Astrocyte of the cerebellum (primary cell): ENCODE measurements at regions not wholly inside any gene's neighbourhood (a gene's known extent, or its start where the extent isn't known, plus 50 kb on each side); places are given as distances from the start of the nearest gene placed in this dataset.

ENCODE experiments used
- DNase-seq: peaks from one replicate; pipeline ENCODE4 v3.0.0-alpha.2; 2011; ENCODE audit warnings: low read depth
- H3K4me3 ChIP-seq: 2 replicates; pipeline ENCODE4 v1.5.1; 2011; ENCODE audit warnings: mild to moderate bottlenecking, low read depth, low read length, moderate library complexity
- in situ Hi-C: cut with HindIII; loops from 2 replicates; pipeline ENCODE4 v1.10.0; 2017; ENCODE audit warnings: low sequenced_read_pairs
- TF ChIP-seq, protein P1 (sequence below): IDR thresholded peaks from 2 replicates; pipeline ENCODE4 v1.5.1; 2012; ENCODE audit warnings: low read length, low read depth, moderate library complexity, mild to moderate bottlenecking; ENCODE audit errors: missing control alignments

GRCh38 chr10:119996944-119997343, 104.4 kb downstream of the SEC23IP start:
- in situ Hi-C loops: no loop called here
- H3K4me3 ChIP-seq: no peak overlapping the region
- TF ChIP-seq, protein P1, sequence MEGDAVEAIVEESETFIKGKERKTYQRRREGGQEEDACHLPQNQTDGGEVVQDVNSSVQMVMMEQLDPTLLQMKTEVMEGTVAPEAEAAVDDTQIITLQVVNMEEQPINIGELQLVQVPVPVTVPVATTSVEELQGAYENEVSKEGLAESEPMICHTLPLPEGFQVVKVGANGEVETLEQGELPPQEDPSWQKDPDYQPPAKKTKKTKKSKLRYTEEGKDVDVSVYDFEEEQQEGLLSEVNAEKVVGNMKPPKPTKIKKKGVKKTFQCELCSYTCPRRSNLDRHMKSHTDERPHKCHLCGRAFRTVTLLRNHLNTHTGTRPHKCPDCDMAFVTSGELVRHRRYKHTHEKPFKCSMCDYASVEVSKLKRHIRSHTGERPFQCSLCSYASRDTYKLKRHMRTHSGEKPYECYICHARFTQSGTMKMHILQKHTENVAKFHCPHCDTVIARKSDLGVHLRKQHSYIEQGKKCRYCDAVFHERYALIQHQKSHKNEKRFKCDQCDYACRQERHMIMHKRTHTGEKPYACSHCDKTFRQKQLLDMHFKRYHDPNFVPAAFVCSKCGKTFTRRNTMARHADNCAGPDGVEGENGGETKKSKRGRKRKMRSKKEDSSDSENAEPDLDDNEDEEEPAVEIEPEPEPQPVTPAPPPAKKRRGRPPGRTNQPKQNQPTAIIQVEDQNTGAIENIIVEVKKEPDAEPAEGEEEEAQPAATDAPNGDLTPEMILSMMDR: no peak
- DNase-seq: no peak

DNA sequence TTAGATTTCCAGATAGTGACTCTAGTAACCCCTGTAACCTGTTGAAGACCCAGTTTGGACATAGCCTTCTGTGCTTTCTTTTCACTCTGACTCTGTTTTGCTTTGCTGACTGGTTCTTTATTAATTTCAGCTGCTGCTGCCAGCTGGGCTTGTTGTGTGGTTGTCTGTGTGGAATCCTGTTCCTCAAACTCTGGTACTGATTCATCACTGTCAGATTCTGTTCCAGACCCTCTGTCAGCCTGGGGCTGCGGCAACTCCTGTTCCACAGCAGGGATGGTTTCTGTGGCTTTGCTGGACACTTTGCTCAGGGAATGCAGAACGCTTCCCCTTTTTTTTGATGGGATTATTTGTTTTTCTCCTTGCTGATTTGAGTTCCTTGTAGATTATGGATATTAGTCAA, 104.9 kb downstream of the SEC23IP start:
- H3K4me3 ChIP-seq: no peak overlapping the region
- in situ Hi-C loops: no loop called here
- DNase-seq: no peak
- TF ChIP-seq, protein P1: no peak

DNA sequence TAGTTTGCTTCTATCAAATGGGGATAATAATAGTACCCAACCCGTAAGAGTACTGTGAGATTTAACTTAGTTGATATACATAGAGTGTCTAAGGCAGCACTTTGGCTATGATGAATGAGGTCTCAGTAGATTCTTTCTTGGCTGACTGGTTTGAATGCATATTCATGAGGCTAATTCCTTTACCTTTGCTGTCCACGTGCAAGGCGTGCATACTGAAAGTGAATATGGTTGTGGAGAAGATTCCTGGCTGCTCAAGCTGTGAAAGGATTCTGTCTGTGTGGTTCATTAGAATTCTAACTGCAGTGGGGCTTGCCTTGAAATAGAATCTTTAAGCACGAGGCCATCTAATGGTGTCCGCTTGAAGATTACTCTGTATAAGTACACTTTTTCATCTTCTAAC, 110.3 kb downstream of the SEC23IP start:
- H3K4me3 ChIP-seq: no peak overlapping the region
- TF ChIP-seq, protein P1: no peak
- DNase-seq: no peak
- in situ Hi-C loops: no loop called here

- in situ Hi-C loops: no loop called here
- no peak for DNase-seq
- H3K4me3 ChIP-seq: no peak overlapping the region
- TF ChIP-seq, protein P1: no peak
Observed at GRCh38 chr10:120005207-120006201, 113.0 kb downstream of the SEC23IP start.

- TF ChIP-seq, protein P1: no peak
- in situ Hi-C loops: no loop called here
- DNase-seq: no peak
Observed at GRCh38 chr10:120007261-120007660, 114.7 kb downstream of the SEC23IP start.

GRCh38 chr10:120011359-120012130, 119.0 kb downstream of the SEC23IP start:
- no peak overlapping the region for H3K4me3 ChIP-seq
- TF ChIP-seq, protein P1: no peak
- no peak for DNase-seq
- in situ Hi-C loops: no loop called here

More at GRCh38 chr10:120007261-120007660, 114.7 kb downstream of the SEC23IP start:
- no peak overlapping the region for H3K4me3 ChIP-seq
